ENCODE measurements at regions not wholly inside any gene's neighbourhood (a gene's known extent, or its start where the extent isn't known, plus 50 kb on each side); places are given as distances from the start of the nearest gene placed in this dataset.

DNA sequence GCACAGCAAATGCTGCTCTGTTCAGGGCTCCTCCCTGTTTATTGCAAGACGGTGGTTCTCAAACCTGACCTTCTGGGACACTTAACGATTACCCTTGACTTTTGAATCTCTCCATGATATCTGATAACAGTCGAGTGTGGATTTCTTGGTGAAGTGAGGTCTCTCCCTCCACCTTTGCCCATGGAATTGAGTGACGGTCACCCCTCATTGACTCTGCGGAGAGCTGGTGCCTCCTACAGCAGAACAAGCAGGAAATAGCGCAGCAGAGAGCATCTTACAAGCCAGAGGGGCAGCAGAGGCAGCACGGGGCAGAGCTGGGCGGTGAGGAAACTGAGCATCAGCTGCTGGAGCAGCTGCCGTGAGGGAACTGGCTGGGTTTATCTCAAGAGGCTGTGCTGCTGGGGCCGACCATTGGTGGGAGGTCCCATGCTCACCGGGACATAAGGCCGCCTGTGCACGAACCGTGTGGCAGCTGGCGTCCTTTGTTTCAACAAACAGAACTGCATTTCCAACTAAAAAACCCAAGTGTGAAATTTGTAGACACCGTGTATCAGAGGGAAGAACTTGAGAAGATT, 189.8 kb downstream of the MTRR start:
- Histone ChIP-seq H3K36me3 (ENCODE audit: control insufficient read depth in 2 of 2, extremely low read depth in 1 of 2, insufficient read depth in 2 of 2, low read length in 2 of 2) (no peaks in the 10 kb centered on the region), H3K4me1 (ENCODE audit: control insufficient read depth, extremely low read depth, insufficient read depth, low read length) (no peaks in the 10 kb centered on the region), H3K4me2 (ENCODE audit: control insufficient read depth, extremely low read depth, insufficient read depth, low read depth, low read length) (no peak overlapping the region), H2AFZ (ENCODE audit: control insufficient read depth, low read length) (no peak overlapping the region), H3K9me1 (ENCODE audit: control insufficient read depth, extremely low read depth, insufficient read depth, low read length) (no peaks in the 10 kb centered on the region), H3K4me3 (ENCODE audit: control insufficient read depth in 2 of 3, extremely low read depth in 1 of 3, insufficient read depth in 2 of 3, low read depth in 1 of 3, low read length in 3 of 3) (no peak overlapping the region), H3K79me2 (ENCODE audit: control insufficient read depth, insufficient read depth, low read length) (no peaks in the 10 kb centered on the region), H3K27ac (ENCODE audit: control insufficient read depth, insufficient read depth, low read length) (no peak overlapping the region), H3K9ac (ENCODE audit: control insufficient read depth, extremely low read depth, insufficient read depth, low read length) (no peak overlapping the region), H4K20me1 (ENCODE audit: control insufficient read depth, extremely low read depth, insufficient read depth, low read length) (no peaks in the 10 kb centered on the region), H3K27me3 (ENCODE audit: control insufficient read depth, extremely low read depth, insufficient read depth, low read length) (no peaks in the 10 kb centered on the region), H3K9me3 (ENCODE audit: control insufficient read depth, low read depth, low read length) (peaks cover 10% of the 10 kb centered on the region)
- FAIRE-seq, result no peak
- TF ChIP-seq CTCF (optimal IDR thresholded peaks at IDR 0.05 in 1 of 3, IDR thresholded peaks at IDR 0.05 in 1 of 3, conservative IDR thresholded peaks at IDR 0.05 in 1 of 3; ENCODE audit: extremely low read depth in 1 of 3, insufficient read depth in 2 of 3, low read length in 3 of 3), result no peak
- TF ChIP-seq EZH2 (IDR thresholded peaks at IDR 0.05; ENCODE audit: low read length), result no peak
- DNase-seq (ENCODE audit: low read depth, low spot score), result no peak
- dilution Hi-C loops (cut with MboI; ENCODE audit: extremely low pct_ligation_motif_present, low sequenced_read_pairs), result no loop called here

- Histone ChIP-seq H3K9me3 (ENCODE audit: control insufficient read depth, low read depth, low read length) (peaks cover 10% of the 10 kb centered on the region), H4K20me1 (ENCODE audit: control insufficient read depth, extremely low read depth, insufficient read depth, low read length) (no peaks in the 10 kb centered on the region), H3K27ac (ENCODE audit: control insufficient read depth, insufficient read depth, low read length) (no peak overlapping the region), H3K4me3 (ENCODE audit: control insufficient read depth in 2 of 3, extremely low read depth in 1 of 3, insufficient read depth in 2 of 3, low read depth in 1 of 3, low read length in 3 of 3) (no peak overlapping the region), H2AFZ (ENCODE audit: control insufficient read depth, low read length) (no peak overlapping the region), H3K4me1 (ENCODE audit: control insufficient read depth, extremely low read depth, insufficient read depth, low read length) (no peaks in the 10 kb centered on the region), H3K4me2 (ENCODE audit: control insufficient read depth, extremely low read depth, insufficient read depth, low read depth, low read length) (no peak overlapping the region), H3K79me2 (ENCODE audit: control insufficient read depth, insufficient read depth, low read length) (no peaks in the 10 kb centered on the region), H3K9me1 (ENCODE audit: control insufficient read depth, extremely low read depth, insufficient read depth, low read length) (no peaks in the 10 kb centered on the region), H3K9ac (ENCODE audit: control insufficient read depth, extremely low read depth, insufficient read depth, low read length) (no peak overlapping the region), H3K36me3 (ENCODE audit: control insufficient read depth in 2 of 2, extremely low read depth in 1 of 2, insufficient read depth in 2 of 2, low read length in 2 of 2) (no peaks in the 10 kb centered on the region), H3K27me3 (ENCODE audit: control insufficient read depth, extremely low read depth, insufficient read depth, low read length) (no peaks in the 10 kb centered on the region)
- dilution Hi-C loops (cut with MboI; ENCODE audit: extremely low pct_ligation_motif_present, low sequenced_read_pairs), result no loop called here
- DNase-seq (ENCODE audit: low read depth, low spot score) (no peak), FAIRE-seq (no peak)
- TF ChIP-seq EZH2 (IDR thresholded peaks at IDR 0.05; ENCODE audit: low read length) (no peak), CTCF (optimal IDR thresholded peaks at IDR 0.05 in 1 of 3, IDR thresholded peaks at IDR 0.05 in 1 of 3, conservative IDR thresholded peaks at IDR 0.05 in 1 of 3; ENCODE audit: extremely low read depth in 1 of 3, insufficient read depth in 2 of 3, low read length in 3 of 3) (no peak)
Measured at GRCh38 chr5:8059337-8059736, 190.4 kb downstream of the MTRR start.

Measured in keratinocyte (primary cell).